Gastroesophageal sphincter (tissue), 3 donors: ENCODE measurements at regions not wholly inside any gene's neighbourhood (a gene's known extent, or its start where the extent isn't known, plus 50 kb on each side); places are given as distances from the start of the nearest gene placed in this dataset.

Experiments used
- EP300 ChIP-seq: sonication (generic); formaldehyde crosslinking; IDR thresholded peaks from one replicate; pipeline ENCODE4 v1.6.1; 2017; ENCODE audit warnings: antibody characterized with exemption, mild to moderate bottlenecking
- POLR2AphosphoS5 ChIP-seq: sonication (generic); formaldehyde crosslinking; IDR thresholded peaks from one replicate; pipeline ENCODE4 v1.6.1; 2017; ENCODE audit warnings: antibody characterized with exemption
- TF ChIP-seq, protein P1 (sequence below), 4 experiments: fragments of 200-600 bp in 2 of 4; fragments of 450-650 bp in 2 of 4; sonication (generic) in 1 of 4; IDR thresholded peaks; one replicate each; pipeline ENCODE4 v1.5.1; 2017 to 2019; ENCODE audit warnings: antibody characterized with exemption in 4 of 4, mild to moderate bottlenecking in 2 of 4, moderate library complexity in 2 of 4

DNA sequence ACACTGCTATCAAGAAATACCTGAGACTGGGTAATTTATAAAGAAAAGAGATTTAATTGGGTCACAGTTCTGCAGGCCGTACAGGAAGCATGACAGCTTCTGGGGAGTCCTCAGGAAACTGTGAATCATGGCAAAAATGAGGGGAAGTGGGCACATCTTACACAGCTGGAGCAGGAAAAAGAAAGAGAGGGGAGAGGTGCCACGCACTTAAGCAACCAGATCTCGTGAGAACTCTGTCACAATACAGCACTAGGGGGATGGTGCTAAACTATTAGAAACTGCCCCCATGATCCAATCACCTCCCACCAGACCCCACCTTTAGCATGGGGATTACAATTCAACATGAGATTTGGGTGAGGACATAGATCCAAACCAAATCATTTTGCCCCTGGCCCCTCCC, 105.5 kb upstream of the CPLX2 start:
- TF ChIP-seq, protein P1, sequence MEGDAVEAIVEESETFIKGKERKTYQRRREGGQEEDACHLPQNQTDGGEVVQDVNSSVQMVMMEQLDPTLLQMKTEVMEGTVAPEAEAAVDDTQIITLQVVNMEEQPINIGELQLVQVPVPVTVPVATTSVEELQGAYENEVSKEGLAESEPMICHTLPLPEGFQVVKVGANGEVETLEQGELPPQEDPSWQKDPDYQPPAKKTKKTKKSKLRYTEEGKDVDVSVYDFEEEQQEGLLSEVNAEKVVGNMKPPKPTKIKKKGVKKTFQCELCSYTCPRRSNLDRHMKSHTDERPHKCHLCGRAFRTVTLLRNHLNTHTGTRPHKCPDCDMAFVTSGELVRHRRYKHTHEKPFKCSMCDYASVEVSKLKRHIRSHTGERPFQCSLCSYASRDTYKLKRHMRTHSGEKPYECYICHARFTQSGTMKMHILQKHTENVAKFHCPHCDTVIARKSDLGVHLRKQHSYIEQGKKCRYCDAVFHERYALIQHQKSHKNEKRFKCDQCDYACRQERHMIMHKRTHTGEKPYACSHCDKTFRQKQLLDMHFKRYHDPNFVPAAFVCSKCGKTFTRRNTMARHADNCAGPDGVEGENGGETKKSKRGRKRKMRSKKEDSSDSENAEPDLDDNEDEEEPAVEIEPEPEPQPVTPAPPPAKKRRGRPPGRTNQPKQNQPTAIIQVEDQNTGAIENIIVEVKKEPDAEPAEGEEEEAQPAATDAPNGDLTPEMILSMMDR (IDR thresholded peaks at IDR 0.05) = no peak
- TF ChIP-seq EP300 = no peak
- no peak for TF ChIP-seq POLR2AphosphoS5
